Psoas muscle (tissue), 7 donors: ENCODE measurements at regions not wholly inside any gene's neighbourhood (a gene's known extent, or its start where the extent isn't known, plus 50 kb on each side); places are given as distances from the start of the nearest gene placed in this dataset.

ENCODE experiments used
- ATAC-seq, 4 donors: fragments of 200-7000 bp; cut with Tn5 transposase; one replicate each; pipeline ENCODE4 v1.9.1; 2020; ENCODE audit warnings: moderate library complexity in 3 of 4, mild to moderate bottlenecking in 2 of 4
- DNase-seq, 2 donors: peaks; one replicate each; pipeline ENCODE4 v3.0.0-alpha.2; 2020
- H3K27ac ChIP-seq: fragments of 200-600 bp; one replicate; pipeline ENCODE4 v1.8.0; 2022
- H3K27me3 ChIP-seq, 3 donors: fragments of 200-600 bp in 1 of 3; one replicate each; pipeline versions ENCODE4 v1.6.1 to v1.8.0; 2013 to 2022; ENCODE audit warnings: low read length in 2 of 3, mild to moderate bottlenecking in 2 of 3, moderate library complexity in 1 of 3; ENCODE audit not compliant: insufficient read depth in 3 of 3
- H3K36me3 ChIP-seq, 2 donors: fragments of 200-600 bp in 1 of 2; one replicate each; pipeline versions ENCODE4 v1.6.1 to v1.8.0; 2013 to 2022; ENCODE audit warnings: low read depth in 1 of 2, mild to moderate bottlenecking in 1 of 2, moderate library complexity in 1 of 2; ENCODE audit not compliant: insufficient read depth in 1 of 2
- H3K4me1 ChIP-seq: fragments of 200-600 bp; one replicate; pipeline ENCODE4 v1.8.0; 2022
- H3K4me3 ChIP-seq: fragments of 200-600 bp; one replicate; pipeline ENCODE4 v1.8.0; 2022; ENCODE audit warnings: mild to moderate bottlenecking
- H3K9me3 ChIP-seq: fragments of 200-600 bp; one replicate; pipeline ENCODE4 v1.8.0; 2022
- CTCF ChIP-seq: fragments of 200-600 bp; IDR thresholded peaks from one replicate; pipeline ENCODE4 v1.8.0; 2022; ENCODE audit warnings: antibody characterized with exemption
- WGBS, 3 donors: extraction: QIAGEN DNeasy Blood & Tissue Kit; methylation state at CpG; one replicate each; pipeline versions ENCODE4 v1.1.6 to v1.1.7; 2013; 5-methylcytosine and 5-hydroxymethylcytosine counted together
- intact Hi-C, 2 donors: fragments of 100-400 bp; cut with DNase I; formaldehyde crosslinking; loops; one replicate each; pipeline versions ENCODE4 v1.11.0 to v1.14.2; 2022
- donor health status: healthy with polysubstance abuse.
- donor health status: DM: no; HTN: no; CAD: no; lungs with moderate emphysema.
- donor health status: Bipolar disorder and iron deficiency.
- donor health status: healthy.
- donor health status: DM: yes; HTN: yes; CAD: no.
- donor health status: DM: no; HTN: no; CAD: no.
- donor health status: DM: yes; HTN: yes; CAD: no.

DNA sequence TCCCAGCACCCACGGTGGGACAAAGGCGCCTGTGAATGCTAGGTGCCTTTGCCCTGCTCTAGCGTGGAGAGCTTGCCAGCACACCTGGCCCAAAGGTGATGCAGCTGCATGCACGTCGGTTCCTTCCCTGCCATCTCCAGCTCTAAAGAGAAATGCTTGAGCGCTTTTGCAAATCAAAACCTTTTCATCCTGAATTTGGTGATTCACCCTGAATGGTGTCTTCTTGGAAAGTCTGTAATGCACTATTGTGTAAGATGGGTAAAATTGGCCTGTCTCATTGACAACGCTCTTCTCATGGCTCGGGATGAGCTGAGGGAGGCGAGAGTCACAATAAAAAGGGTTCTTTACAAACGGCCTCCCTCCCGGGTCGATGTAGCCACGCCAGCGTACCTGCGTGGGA lies 103.1 kb upstream of the ID4 start:
- intact Hi-C loops, result no loop called here
- no peak overlapping the region for H3K4me3 ChIP-seq
- WGBS, 3 donors, result 87 to 91% (median 90%) methylated on average over 15 of the region's 15 CpGs
- H3K36me3 ChIP-seq, result no peaks in the 10 kb centered on the region
- no peak overlapping the region for H3K27ac ChIP-seq
- H3K4me1 ChIP-seq, result no peaks in the 10 kb centered on the region
- DNase-seq (no peak), ATAC-seq (no peak)
- no peaks in the 10 kb centered on the region for H3K9me3 ChIP-seq
- no peak for TF ChIP-seq CTCF
- no peaks in the 10 kb centered on the region for H3K27me3 ChIP-seq

- no peaks in the 10 kb centered on the region for H3K4me1 ChIP-seq
- WGBS, 3 donors, result 73 to 90% (median 79%) methylated on average over 2 of the region's 2 CpGs
- no peak for DNase-seq
- ATAC-seq, result no peak
- intact Hi-C loops, result no loop called here
- no peak for TF ChIP-seq CTCF
- no peaks in the 10 kb centered on the region for H3K36me3 ChIP-seq
- no peak overlapping the region for H3K27ac ChIP-seq
- no peaks in the 10 kb centered on the region for H3K27me3 ChIP-seq
- no peak overlapping the region for H3K4me3 ChIP-seq
- H3K9me3 ChIP-seq, result no peaks in the 10 kb centered on the region
Measured at GRCh38 chr6:19734519-19734918, 102.7 kb upstream of the ID4 start.

DNA sequence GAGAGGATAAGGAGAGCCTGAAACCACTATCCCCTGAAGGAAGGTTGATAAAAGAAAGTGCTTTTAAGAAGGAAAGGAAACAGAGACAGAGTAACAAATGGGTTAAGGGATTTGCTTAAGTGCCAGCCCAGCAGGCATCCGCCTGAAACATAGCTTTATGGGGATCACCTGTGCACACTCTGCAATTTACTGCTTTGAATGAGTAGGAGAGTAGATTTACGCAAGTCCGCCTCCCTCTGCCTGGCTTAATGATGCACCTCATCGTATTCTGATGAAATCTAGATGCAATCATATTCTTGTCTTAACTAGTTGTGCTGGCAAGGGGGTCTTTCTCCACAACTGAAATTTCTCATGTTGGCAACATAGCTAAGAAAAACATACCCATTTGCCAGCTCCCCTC lies 101.1 kb upstream of the ID4 start:
- Histone ChIP-seq H3K4me3 (no peak overlapping the region), H3K27me3 (no peaks in the 10 kb centered on the region), H3K27ac (no peak overlapping the region), H3K36me3 (no peaks in the 10 kb centered on the region), H3K9me3 (no peaks in the 10 kb centered on the region), H3K4me1 (no peaks in the 10 kb centered on the region)
- intact Hi-C loops, result no loop called here
- no peak for TF ChIP-seq CTCF
- DNase-seq (no peak), ATAC-seq (no peak)
- 69 to 72% (median 69%) methylated on average over 4 of the region's 4 CpGs for WGBS, 3 donors

DNA sequence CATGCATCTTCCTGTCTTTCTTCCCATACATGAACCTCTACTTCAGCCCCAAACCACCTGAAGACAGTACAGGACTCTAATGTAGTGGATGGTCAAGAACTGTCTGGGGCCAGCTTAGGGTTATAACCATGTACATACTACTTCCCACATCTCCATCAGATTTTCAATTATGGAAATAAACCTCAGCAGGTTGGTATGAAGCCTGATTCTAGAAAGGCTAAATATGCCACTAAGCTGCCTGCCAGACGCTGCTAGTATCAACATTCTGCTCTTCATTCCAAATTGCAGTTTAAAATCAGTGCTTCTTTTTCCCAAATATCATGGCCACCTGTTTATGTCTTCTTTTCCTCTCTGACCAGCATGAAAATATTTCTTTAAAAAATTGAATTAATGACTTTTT lies 99.2 kb upstream of the ID4 start:
- ATAC-seq (no peak), DNase-seq (no peak)
- TF ChIP-seq CTCF, result no peak
- Histone ChIP-seq H3K4me3 (no peak overlapping the region), H3K4me1 (no peaks in the 10 kb centered on the region), H3K27me3 (no peaks in the 10 kb centered on the region), H3K9me3 (no peaks in the 10 kb centered on the region), H3K36me3 (no peaks in the 10 kb centered on the region), H3K27ac (no peak overlapping the region)
- intact Hi-C loops, result no loop called here
- WGBS, 3 donors, result 46 to 59% (median 46%) methylated on average over 1 of the region's 1 CpG

GRCh38 chr6:19749722-19750121 lies 87.4 kb upstream of the ID4 start:
- TF ChIP-seq CTCF, result no peak

More at GRCh38 chr6:19749722-19750121, 87.4 kb upstream of the ID4 start:
- no peaks in the 10 kb centered on the region for H3K36me3 ChIP-seq
- no peak for DNase-seq
- no peak for ATAC-seq
- intact Hi-C loops, result no loop called here
- no peaks in the 10 kb centered on the region for H3K4me1 ChIP-seq
- no peaks in the 10 kb centered on the region for H3K9me3 ChIP-seq
- H3K4me3 ChIP-seq, result no peak overlapping the region
- H3K27ac ChIP-seq, result no peak overlapping the region
- 77 to 87% (median 80%) methylated on average over 7 of the region's 7 CpGs for WGBS, 3 donors
- H3K27me3 ChIP-seq, result peaks cover 0 to 3% (median 0%) of the 10 kb centered on the region in 3 donors
